Astrocyte (in vitro differentiated cells and primary cell): ENCODE measurements at regions not wholly inside any gene's neighbourhood (a gene's known extent, or its start where the extent isn't known, plus 50 kb on each side); places are given as distances from the start of the nearest gene placed in this dataset.

Experiments used
- DNase-seq: peaks from one replicate; pipeline ENCODE4 v3.0.0-alpha.2; 2010; ENCODE audit warnings: low read depth
- FAIRE-seq: peaks from 2 replicates; lab custom pipeline; 2011; peaks lifted over from hg19 to GRCh38; lab: Jason Lieb, UNC
- H2AFZ ChIP-seq: 2 replicates; pipeline ENCODE4 v1.6.0; 2012; ENCODE audit warnings: low read depth, low read length, inconsistent platforms
- H3K27ac ChIP-seq: 2 replicates; pipeline ENCODE4 v1.5.1; 2011; ENCODE audit warnings: low read depth, low read length, inconsistent platforms
- H3K27me3 ChIP-seq: 2 replicates; pipeline ENCODE4 v1.6.0; 2011; ENCODE audit warnings: low read length, inconsistent platforms; ENCODE audit not compliant: insufficient read depth
- H3K36me3 ChIP-seq: 2 replicates; pipeline ENCODE4 v1.5.1; 2011; ENCODE audit warnings: low read length, inconsistent platforms; ENCODE audit not compliant: insufficient read depth
- H3K4me1 ChIP-seq: 2 replicates; pipeline ENCODE4 v1.5.1; 2011; ENCODE audit warnings: low read length, inconsistent platforms; ENCODE audit not compliant: insufficient read depth
- H3K4me2 ChIP-seq: 2 replicates; pipeline ENCODE4 v1.6.0; 2012; ENCODE audit warnings: low read length, inconsistent platforms
- H3K4me3 ChIP-seq: 2 replicates; pipeline ENCODE4 v1.5.1; 2011; ENCODE audit warnings: low read depth, mild to moderate bottlenecking, low read length, inconsistent platforms; ENCODE audit not compliant: insufficient read depth
- H3K79me2 ChIP-seq: 2 replicates; pipeline ENCODE4 v1.6.0; 2012; ENCODE audit warnings: mild to moderate bottlenecking, low read length, inconsistent platforms; ENCODE audit not compliant: insufficient read depth
- H3K9ac ChIP-seq: 2 replicates; pipeline ENCODE4 v1.6.0; 2012; ENCODE audit warnings: mild to moderate bottlenecking, low read length, inconsistent platforms
- H3K9me3 ChIP-seq: 2 replicates; pipeline ENCODE4 v1.5.1; 2012; ENCODE audit warnings: low read depth, mild to moderate bottlenecking, low read length, inconsistent platforms; ENCODE audit not compliant: insufficient read depth
- H4K20me1 ChIP-seq: 2 replicates; pipeline ENCODE4 v1.6.0; 2012; ENCODE audit warnings: low read length, inconsistent platforms; ENCODE audit not compliant: insufficient read depth
- H3K27ac Mint-ChIP-seq: one replicate; pipeline ENCODE4 v1.8.0; 2021; ENCODE audit warnings: mild to moderate bottlenecking, mixed read lengths; ENCODE audit not compliant: unreplicated experiment
- H3K27me3 Mint-ChIP-seq: one replicate; pipeline ENCODE4 v1.8.0; 2021; ENCODE audit warnings: low read depth, mixed read lengths; ENCODE audit not compliant: unreplicated experiment
- H3K36me3 Mint-ChIP-seq: one replicate; pipeline ENCODE4 v1.8.0; 2021; ENCODE audit warnings: low read depth, mixed read lengths; ENCODE audit not compliant: unreplicated experiment
- H3K4me1 Mint-ChIP-seq: one replicate; pipeline ENCODE4 v1.8.0; 2021; ENCODE audit warnings: low read depth, mixed read lengths; ENCODE audit not compliant: unreplicated experiment
- H3K4me3 Mint-ChIP-seq: one replicate; pipeline ENCODE4 v1.8.0; 2021; ENCODE audit warnings: mild to moderate bottlenecking, moderate library complexity, mixed read lengths; ENCODE audit not compliant: unreplicated experiment
- H3K9me3 Mint-ChIP-seq: one replicate; pipeline ENCODE4 v1.8.0; 2021; ENCODE audit warnings: mild to moderate bottlenecking, mixed read lengths; ENCODE audit not compliant: unreplicated experiment
- CTCF ChIP-seq: IDR thresholded peaks from 2 replicates; pipeline ENCODE4 v1.5.1; 2011; ENCODE audit warnings: low read depth, mild to moderate bottlenecking, inconsistent platforms, low read length, moderate library complexity; ENCODE audit not compliant: insufficient read depth
- EZH2 ChIP-seq: IDR thresholded peaks from 2 replicates; pipeline ENCODE4 v1.6.1; 2012; ENCODE audit warnings: mild to moderate bottlenecking, low read length, inconsistent platforms; ENCODE audit not compliant: insufficient read depth

DNA sequence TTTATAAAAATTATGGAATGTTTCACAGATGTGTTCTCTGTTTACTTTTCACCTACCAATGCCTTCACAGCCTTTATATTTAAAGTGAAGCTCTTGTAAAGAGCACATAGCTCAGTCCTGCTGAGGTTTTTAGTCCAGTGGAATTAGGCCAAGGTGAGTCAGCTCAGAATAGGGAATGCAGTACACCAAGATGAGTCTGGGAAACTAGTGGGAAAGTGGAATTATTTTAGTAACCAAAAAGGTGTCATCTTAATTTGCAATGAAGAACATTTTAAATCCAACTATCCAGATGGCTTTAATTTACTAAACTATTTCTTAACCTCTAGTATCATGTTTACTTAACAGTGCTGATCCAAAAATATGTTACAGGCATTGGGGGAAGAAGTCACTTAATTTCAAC, 236.3 kb upstream of the CTBP2 start:
- H3K4me3 Mint-ChIP-seq, result no peak overlapping the region
- TF ChIP-seq EZH2, result no peak
- no peaks in the 10 kb centered on the region for H3K36me3 Mint-ChIP-seq
- peaks cover 3% of the 10 kb centered on the region for H3K27me3 Mint-ChIP-seq
- Histone ChIP-seq H3K9ac (no peak overlapping the region), H2AFZ (no peak overlapping the region), H3K27me3 (no peaks in the 10 kb centered on the region), H3K4me1 (no peaks in the 10 kb centered on the region), H3K36me3 (no peaks in the 10 kb centered on the region), H3K4me2 (no peak overlapping the region), H3K4me3 (no peak overlapping the region), H3K9me3 (no peaks in the 10 kb centered on the region), H4K20me1 (no peaks in the 10 kb centered on the region), H3K79me2 (no peaks in the 10 kb centered on the region), H3K27ac (no peak overlapping the region)
- FAIRE-seq, result peak; percentile 17
- peak; percentile 48 for DNase-seq
- peaks cover 8% of the 10 kb centered on the region for H3K9me3 Mint-ChIP-seq
- peaks cover 4% of the 10 kb centered on the region for H3K4me1 Mint-ChIP-seq
- no peak overlapping the region for H3K27ac Mint-ChIP-seq

DNA sequence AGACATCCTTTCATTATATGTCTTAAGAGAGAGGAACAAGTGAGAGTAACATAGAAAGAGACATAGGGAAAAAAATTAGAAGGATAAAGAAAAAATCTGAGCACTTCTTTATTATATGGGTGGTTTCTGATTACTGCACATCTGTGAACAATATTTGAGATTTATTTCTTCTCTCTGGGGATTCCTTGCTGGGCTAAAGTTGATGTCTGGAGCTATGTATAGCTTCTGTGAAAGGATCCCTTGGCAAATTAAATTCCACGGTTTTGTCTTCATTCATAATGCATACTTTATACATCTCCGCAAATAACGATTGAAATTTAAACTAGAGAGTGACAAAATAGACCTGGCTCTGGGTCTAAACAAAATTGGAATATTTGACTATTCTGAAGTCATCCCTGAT, 232.2 kb upstream of the CTBP2 start:
- TF ChIP-seq EZH2 (no peak), CTCF (no peak)
- no peak overlapping the region for H3K9ac ChIP-seq
- no peak overlapping the region for H2AFZ ChIP-seq
- Mint-ChIP-seq H3K4me3 (no peak overlapping the region), H3K4me1 (peaks cover 4% of the 10 kb centered on the region), H3K27me3 (peaks cover 3% of the 10 kb centered on the region), H3K9me3 (peaks cover 12% of the 10 kb centered on the region), H3K36me3 (no peaks in the 10 kb centered on the region), H3K27ac (no peak overlapping the region)
- no peaks in the 10 kb centered on the region for H3K27me3 ChIP-seq
- no peaks in the 10 kb centered on the region for H3K36me3 ChIP-seq
- no peaks in the 10 kb centered on the region for H3K79me2 ChIP-seq
- no peak overlapping the region for H3K4me2 ChIP-seq
- H3K9me3 ChIP-seq, result no peaks in the 10 kb centered on the region
- H4K20me1 ChIP-seq, result no peaks in the 10 kb centered on the region
- H3K27ac ChIP-seq, result no peak overlapping the region
- DNase-seq (no peak), FAIRE-seq (no peak)
- no peak overlapping the region for H3K4me3 ChIP-seq
- H3K4me1 ChIP-seq, result no peaks in the 10 kb centered on the region

- Histone ChIP-seq H3K79me2 (no peaks in the 10 kb centered on the region), H3K4me3 (no peak overlapping the region), H3K9ac (no peak overlapping the region), H3K4me2 (no peak overlapping the region), H3K36me3 (no peaks in the 10 kb centered on the region), H3K9me3 (no peaks in the 10 kb centered on the region), H3K27me3 (no peaks in the 10 kb centered on the region), H4K20me1 (no peaks in the 10 kb centered on the region), H2AFZ (no peak overlapping the region), H3K27ac (no peak overlapping the region), H3K4me1 (no peaks in the 10 kb centered on the region)
- TF ChIP-seq EZH2 (no peak), CTCF (no peak)
- Mint-ChIP-seq H3K4me1 (peaks cover 4% of the 10 kb centered on the region), H3K9me3 (peaks cover 12% of the 10 kb centered on the region), H3K4me3 (no peak overlapping the region), H3K36me3 (no peaks in the 10 kb centered on the region), H3K27me3 (peaks cover 3% of the 10 kb centered on the region), H3K27ac (no peak overlapping the region)
- DNase-seq (no peak), FAIRE-seq (no peak)
Measured at GRCh38 chr10:125392154-125392553, 231.8 kb upstream of the CTBP2 start.
